ENCODE measurements at regions not wholly inside any gene's neighbourhood (a gene's known extent, or its start where the extent isn't known, plus 50 kb on each side); places are given as distances from the start of the nearest gene placed in this dataset.

GRCh38 chr11:70796648-70797227, 398.4 kb downstream of the CTTN start:
- no peak overlapping the region for H3K4me3 ChIP-seq (ENCODE audit: control insufficient read depth in 1 of 7, extremely low read depth in 1 of 7, insufficient read depth in 4 of 7, low read depth in 2 of 7, low read length in 6 of 7)
- POLR2A ChIA-PET: interaction anchor here (0.6 kb wide), 1 partner anchor 90 kb away, joined by 3 read pairs; no protein-coding TSS in a partner anchor
- H3K4me1 ChIP-seq (ENCODE audit: control extremely low read depth in 1 of 4, control insufficient read depth in 4 of 4, insufficient read depth in 4 of 4, low read length in 3 of 4): no peaks in the 10 kb centered on the region
- no peaks in the 10 kb centered on the region for H3K36me3 ChIP-seq (ENCODE audit: control insufficient read depth in 4 of 4, insufficient read depth in 4 of 4, low read length in 3 of 4)
- H3K27me3 ChIP-seq (replicated peaks in 2 of 5; ENCODE audit: control insufficient read depth in 4 of 5, insufficient read depth in 5 of 5, low read length in 4 of 5): no peaks in the 10 kb centered on the region
- H3K9me3 ChIP-seq (ENCODE audit: control extremely low read depth in 1 of 5, control insufficient read depth in 4 of 5, insufficient read depth in 2 of 5, low read depth in 1 of 5, low read length in 4 of 5): peaks cover 0 to 38% (median 12%) of the 10 kb centered on the region in 5 experiments
- 89% methylated on average over 7 of the region's 8 CpGs for WGBS (ENCODE audit: insufficient coverage)
- CTCF ChIA-PET: interaction anchor here (1.2 kb wide), 2 partner anchors 8 to 18 kb away, joined by 3 read pairs; no protein-coding TSS in a partner anchor
- DNase-seq: peak in 2 of 3 donors; percentile 4 to 6
- no peak overlapping the region for H3K27ac ChIP-seq (ENCODE audit: insufficient read depth in 1 of 2, low read depth in 1 of 2, low read length in 2 of 2, poor library complexity in 1 of 2, severe bottlenecking in 2 of 2)

GRCh38 chr11:70798296-70798695, 400.0 kb downstream of the CTTN start:
- ChIA-PET POLR2A (no interaction called here), CTCF (no interaction called here)
- Histone ChIP-seq H3K27ac (ENCODE audit: insufficient read depth in 1 of 2, low read depth in 1 of 2, low read length in 2 of 2, poor library complexity in 1 of 2, severe bottlenecking in 2 of 2) (no peak overlapping the region), H3K27me3 (replicated peaks in 2 of 5; ENCODE audit: control insufficient read depth in 4 of 5, insufficient read depth in 5 of 5, low read length in 4 of 5) (no peaks in the 10 kb centered on the region), H3K4me3 (ENCODE audit: control insufficient read depth in 1 of 7, extremely low read depth in 1 of 7, insufficient read depth in 4 of 7, low read depth in 2 of 7, low read length in 6 of 7) (no peak overlapping the region), H3K4me1 (ENCODE audit: control extremely low read depth in 1 of 4, control insufficient read depth in 4 of 4, insufficient read depth in 4 of 4, low read length in 3 of 4) (peaks cover 0 to under 1% (median 0%) of the 10 kb centered on the region in 4 experiments), H3K9me3 (ENCODE audit: control extremely low read depth in 1 of 5, control insufficient read depth in 4 of 5, insufficient read depth in 2 of 5, low read depth in 1 of 5, low read length in 4 of 5) (peaks cover 0 to 24% (median 6%) of the 10 kb centered on the region in 5 experiments), H3K36me3 (ENCODE audit: control insufficient read depth in 4 of 4, insufficient read depth in 4 of 4, low read length in 3 of 4) (no peaks in the 10 kb centered on the region)
- WGBS (ENCODE audit: insufficient coverage): 96% methylated on average over 22 of the region's 26 CpGs
- no peak for DNase-seq

GRCh38 chr11:70799386-70799785, 401.1 kb downstream of the CTTN start:
- H3K4me1 ChIP-seq (ENCODE audit: control extremely low read depth in 1 of 4, control insufficient read depth in 4 of 4, insufficient read depth in 4 of 4, low read length in 3 of 4): peaks cover 0 to 12% (median 4%) of the 10 kb centered on the region in 4 experiments
- no peak for DNase-seq
- H3K27ac ChIP-seq (ENCODE audit: insufficient read depth in 1 of 2, low read depth in 1 of 2, low read length in 2 of 2, poor library complexity in 1 of 2, severe bottlenecking in 2 of 2): no peak overlapping the region
- H3K36me3 ChIP-seq (ENCODE audit: control insufficient read depth in 4 of 4, insufficient read depth in 4 of 4, low read length in 3 of 4): no peaks in the 10 kb centered on the region
- no peaks in the 10 kb centered on the region for H3K27me3 ChIP-seq (replicated peaks in 2 of 5; ENCODE audit: control insufficient read depth in 4 of 5, insufficient read depth in 5 of 5, low read length in 4 of 5)
- peaks cover 0 to 14% (median 6%) of the 10 kb centered on the region in 5 experiments for H3K9me3 ChIP-seq (ENCODE audit: control extremely low read depth in 1 of 5, control insufficient read depth in 4 of 5, insufficient read depth in 2 of 5, low read depth in 1 of 5, low read length in 4 of 5)
- POLR2A ChIA-PET: no interaction called here
- no peak overlapping the region for H3K4me3 ChIP-seq (ENCODE audit: control insufficient read depth in 1 of 7, extremely low read depth in 1 of 7, insufficient read depth in 4 of 7, low read depth in 2 of 7, low read length in 6 of 7)
- CTCF ChIA-PET: no interaction called here
- 50% methylated on average over 2 of the region's 6 CpGs for WGBS (ENCODE audit: insufficient coverage)

GRCh38 chr11:70802185-70802584, 403.9 kb downstream of the CTTN start:
- WGBS (ENCODE audit: insufficient coverage): 99% methylated on average over 8 of the region's 8 CpGs
- ChIA-PET POLR2A (no interaction called here), CTCF (no interaction called here)
- H3K27me3 ChIP-seq (replicated peaks in 2 of 5; ENCODE audit: control insufficient read depth in 4 of 5, insufficient read depth in 5 of 5, low read length in 4 of 5): no peaks in the 10 kb centered on the region
- H3K36me3 ChIP-seq (ENCODE audit: control insufficient read depth in 4 of 4, insufficient read depth in 4 of 4, low read length in 3 of 4): no peaks in the 10 kb centered on the region
- no peaks in the 10 kb centered on the region for H3K9me3 ChIP-seq (ENCODE audit: control extremely low read depth in 1 of 5, control insufficient read depth in 4 of 5, insufficient read depth in 2 of 5, low read depth in 1 of 5, low read length in 4 of 5)
- H3K4me1 ChIP-seq (ENCODE audit: control extremely low read depth in 1 of 4, control insufficient read depth in 4 of 4, insufficient read depth in 4 of 4, low read length in 3 of 4): peaks cover 0 to 20% (median 6%) of the 10 kb centered on the region in 4 experiments
- H3K27ac ChIP-seq (ENCODE audit: insufficient read depth in 1 of 2, low read depth in 1 of 2, low read length in 2 of 2, poor library complexity in 1 of 2, severe bottlenecking in 2 of 2): no peak overlapping the region
- no peak overlapping the region for H3K4me3 ChIP-seq (ENCODE audit: control insufficient read depth in 1 of 7, extremely low read depth in 1 of 7, insufficient read depth in 4 of 7, low read depth in 2 of 7, low read length in 6 of 7)
- DNase-seq: no peak

GRCh38 chr11:70804139-70804837, 406.0 kb downstream of the CTTN start:
- POLR2A ChIA-PET: no interaction called here
- H3K4me3 ChIP-seq (ENCODE audit: control insufficient read depth in 1 of 7, extremely low read depth in 1 of 7, insufficient read depth in 4 of 7, low read depth in 2 of 7, low read length in 6 of 7): peak overlapping the region in 3 of 7 experiments; percentile 19 to 51 (median 20)
- no peaks in the 10 kb centered on the region for H3K36me3 ChIP-seq (ENCODE audit: control insufficient read depth in 4 of 4, insufficient read depth in 4 of 4, low read length in 3 of 4)
- no peak overlapping the region for H3K27ac ChIP-seq (ENCODE audit: insufficient read depth in 1 of 2, low read depth in 1 of 2, low read length in 2 of 2, poor library complexity in 1 of 2, severe bottlenecking in 2 of 2)
- peak; percentile 25 to 78 (median 57) for DNase-seq
- no peaks in the 10 kb centered on the region for H3K9me3 ChIP-seq (ENCODE audit: control extremely low read depth in 1 of 5, control insufficient read depth in 4 of 5, insufficient read depth in 2 of 5, low read depth in 1 of 5, low read length in 4 of 5)
- CTCF ChIA-PET: interaction anchor here (1.2 to 3.1 kb wide), 2 partner anchors 8 to 11 kb away, joined by 3 to 16 read pairs; no protein-coding TSS in a partner anchor
- H3K27me3 ChIP-seq (replicated peaks in 2 of 5; ENCODE audit: control insufficient read depth in 4 of 5, insufficient read depth in 5 of 5, low read length in 4 of 5): no peaks in the 10 kb centered on the region
- peaks cover 0 to 20% (median 6%) of the 10 kb centered on the region in 4 experiments for H3K4me1 ChIP-seq (ENCODE audit: control extremely low read depth in 1 of 4, control insufficient read depth in 4 of 4, insufficient read depth in 4 of 4, low read length in 3 of 4)
- 17% methylated on average over 19 of the region's 24 CpGs for WGBS (ENCODE audit: insufficient coverage)

GRCh38 chr11:70805243-70805642, 406.9 kb downstream of the CTTN start:
- DNase-seq: no peak
- 100% methylated on average over 2 of the region's 7 CpGs for WGBS (ENCODE audit: insufficient coverage)
- H3K4me3 ChIP-seq (ENCODE audit: control insufficient read depth in 1 of 7, extremely low read depth in 1 of 7, insufficient read depth in 4 of 7, low read depth in 2 of 7, low read length in 6 of 7): no peak overlapping the region
- CTCF ChIA-PET: interaction anchor here (1.2 to 3.1 kb wide), 2 partner anchors 9 to 10 kb away, joined by 3 to 16 read pairs; no protein-coding TSS in a partner anchor
- peaks cover 0 to 20% (median 6%) of the 10 kb centered on the region in 4 experiments for H3K4me1 ChIP-seq (ENCODE audit: control extremely low read depth in 1 of 4, control insufficient read depth in 4 of 4, insufficient read depth in 4 of 4, low read length in 3 of 4)
- H3K27me3 ChIP-seq (replicated peaks in 2 of 5; ENCODE audit: control insufficient read depth in 4 of 5, insufficient read depth in 5 of 5, low read length in 4 of 5): no peaks in the 10 kb centered on the region
- H3K36me3 ChIP-seq (ENCODE audit: control insufficient read depth in 4 of 4, insufficient read depth in 4 of 4, low read length in 3 of 4): no peaks in the 10 kb centered on the region
- no peak overlapping the region for H3K27ac ChIP-seq (ENCODE audit: insufficient read depth in 1 of 2, low read depth in 1 of 2, low read length in 2 of 2, poor library complexity in 1 of 2, severe bottlenecking in 2 of 2)
- POLR2A ChIA-PET: no interaction called here
- no peaks in the 10 kb centered on the region for H3K9me3 ChIP-seq (ENCODE audit: control extremely low read depth in 1 of 5, control insufficient read depth in 4 of 5, insufficient read depth in 2 of 5, low read depth in 1 of 5, low read length in 4 of 5)

- ChIA-PET CTCF (interaction anchor here (3.1 kb wide), 1 partner anchor 9 kb away, joined by 16 read pairs; no protein-coding TSS in a partner anchor), POLR2A (no interaction called here)
- no peak overlapping the region for H3K4me3 ChIP-seq (ENCODE audit: control insufficient read depth in 1 of 7, extremely low read depth in 1 of 7, insufficient read depth in 4 of 7, low read depth in 2 of 7, low read length in 6 of 7)
- H3K4me1 ChIP-seq (ENCODE audit: control extremely low read depth in 1 of 4, control insufficient read depth in 4 of 4, insufficient read depth in 4 of 4, low read length in 3 of 4): peaks cover 0 to 20% (median 6%) of the 10 kb centered on the region in 4 experiments
- no peaks in the 10 kb centered on the region for H3K27me3 ChIP-seq (replicated peaks in 2 of 5; ENCODE audit: control insufficient read depth in 4 of 5, insufficient read depth in 5 of 5, low read length in 4 of 5)
- no peaks in the 10 kb centered on the region for H3K9me3 ChIP-seq (ENCODE audit: control extremely low read depth in 1 of 5, control insufficient read depth in 4 of 5, insufficient read depth in 2 of 5, low read depth in 1 of 5, low read length in 4 of 5)
- whole genome bisulfite sequencing (ENCODE audit: insufficient coverage): 96% methylated on average over 11 of the region's 11 CpGs
- H3K36me3 ChIP-seq (ENCODE audit: control insufficient read depth in 4 of 4, insufficient read depth in 4 of 4, low read length in 3 of 4): no peaks in the 10 kb centered on the region
- DNase-seq: no peak
- no peak overlapping the region for H3K27ac ChIP-seq (ENCODE audit: insufficient read depth in 1 of 2, low read depth in 1 of 2, low read length in 2 of 2, poor library complexity in 1 of 2, severe bottlenecking in 2 of 2)
These were observed 407.6 kb downstream of the CTTN start for GRCh38 chr11:70805971-70806370.
